IMR-90 (cell line): ENCODE measurements at regions not wholly inside any gene's neighbourhood (a gene's known extent, or its start where the extent isn't known, plus 50 kb on each side); places are given as distances from the start of the nearest gene placed in this dataset.

Experiments used
- ATAC-seq: fragments of 200-7000 bp; cut with Tn5 transposase; 2 replicates; pipeline ENCODE4 v1.9.1; 2020; ENCODE audit warnings: low read depth, mild to moderate bottlenecking, moderate library complexity
- BruUV-seq: library from RNA; stranded (reverse); fragments of 400-500 nt; replicated peaks from 2 replicates; lab custom pipeline; 2021; lab: Mats Ljungman, UMichigan
- CTCF ChIA-PET: fragments of 300-600 bp; formaldehyde crosslinking; extraction: SDS; loops from one replicate; lab custom pipeline; 2021; ENCODE audit warnings: antibody characterized with exemption; lab: Yijun Ruan, JAX
- POLR2A ChIA-PET: fragments of 300-600 bp; sonication (Branson Sonifier 250); formaldehyde crosslinking; loops from one replicate; lab custom pipeline; 2022; ENCODE audit warnings: antibody characterized with exemption; ENCODE audit not compliant: unreplicated experiment; lab: Charles Lee
- DNase-seq: peaks from one replicate; pipeline ENCODE4 v3.0.0; 2013
- H2AFZ ChIP-seq: replicated peaks from 2 replicates; pipeline ENCODE3; 2013; ENCODE audit warnings: low read length, mild to moderate bottlenecking; ENCODE audit not compliant: poor library complexity
- H2AK5ac ChIP-seq: 2 replicates; pipeline ENCODE4 v1.6.1; 2013; ENCODE audit warnings: low read depth, low read length, inconsistent platforms
- H2AK9ac ChIP-seq: replicated peaks from 2 replicates; pipeline ENCODE3; 2013; ENCODE audit warnings: mild to moderate bottlenecking, low read depth, low read length, moderate library complexity; ENCODE audit not compliant: poor library complexity
- H2BK120ac ChIP-seq: 2 replicates; pipeline ENCODE4 v1.6.1; 2013; ENCODE audit warnings: low read depth, low read length, inconsistent platforms
- H2BK15ac ChIP-seq: 3 replicates; pipeline ENCODE4 v1.6.1; 2013; ENCODE audit warnings: low read depth, low read length, inconsistent platforms
- H2BK20ac ChIP-seq: 2 replicates; pipeline ENCODE4 v1.6.1; 2013; ENCODE audit warnings: low read depth, mild to moderate bottlenecking, inconsistent platforms, low read length, moderate library complexity
- H2BK5ac ChIP-seq: 2 replicates; pipeline ENCODE4 v1.6.1; 2013; ENCODE audit warnings: mild to moderate bottlenecking, low read depth, low read length, inconsistent platforms; ENCODE audit not compliant: poor library complexity, severe bottlenecking
- H3K14ac ChIP-seq: replicated peaks from 2 replicates; pipeline ENCODE4 v1.6.1; 2013; ENCODE audit warnings: low read depth, low read length, inconsistent platforms
- H3K18ac ChIP-seq: 2 replicates; pipeline ENCODE4 v1.6.1; 2013; ENCODE audit warnings: low read depth, low read length, control low read depth
- H3K23ac ChIP-seq: 2 replicates; pipeline ENCODE4 v1.6.1; 2013; ENCODE audit warnings: low read depth, low read length, inconsistent platforms
- H3K27ac ChIP-seq: 2 replicates; pipeline ENCODE4 v1.5.1; 2013; ENCODE audit warnings: mild to moderate bottlenecking, control low read depth, low read length; ENCODE audit not compliant: insufficient read depth
- H3K27me3 ChIP-seq: 2 replicates; pipeline ENCODE4 v1.6.1; 2013; ENCODE audit warnings: low read length; ENCODE audit not compliant: control insufficient read depth, insufficient read depth
- H3K36me3 ChIP-seq: 2 replicates; pipeline ENCODE4 v1.6.1; 2013; ENCODE audit warnings: low read length, mixed read lengths; ENCODE audit not compliant: control insufficient read depth, insufficient read depth
- H3K4ac ChIP-seq: 2 replicates; pipeline ENCODE4 v1.6.1; 2013; ENCODE audit warnings: low read depth, low read length, inconsistent platforms
- H3K4me1 ChIP-seq: 2 replicates; pipeline ENCODE4 v1.6.1; 2013; ENCODE audit warnings: low read length, mixed read lengths; ENCODE audit not compliant: control insufficient read depth, insufficient read depth
- H3K4me2 ChIP-seq: 2 replicates; pipeline ENCODE4 v1.6.1; 2013; ENCODE audit warnings: low read depth, mild to moderate bottlenecking, control low read depth, low read length, moderate library complexity
- H3K4me3 ChIP-seq: 2 replicates; pipeline ENCODE4 v1.5.1; 2013; ENCODE audit warnings: low read depth, mild to moderate bottlenecking, control low read depth, low read length, moderate library complexity; ENCODE audit not compliant: insufficient read depth
- H3K56ac ChIP-seq: 2 replicates; pipeline ENCODE4 v1.6.1; 2013; ENCODE audit warnings: low read length, inconsistent platforms; ENCODE audit not compliant: insufficient read depth; ENCODE audit errors: extremely low read depth
- H3K79me1 ChIP-seq, 2 experiments: 2 replicates each; pipeline ENCODE4 v1.6.1; 2013; ENCODE audit warnings: low read length in 2 of 2, inconsistent platforms in 1 of 2, low read depth in 1 of 2
- H3K9ac ChIP-seq: 2 replicates; pipeline ENCODE4 v1.6.1; 2013; ENCODE audit warnings: low read depth, low read length, control low read depth
- H3K9me1 ChIP-seq: 2 replicates; pipeline ENCODE4 v1.6.1; 2013; ENCODE audit warnings: low read length, inconsistent platforms; ENCODE audit not compliant: insufficient read depth
- H3K9me3 ChIP-seq: 2 replicates; pipeline ENCODE4 v1.6.1; 2013; ENCODE audit warnings: low read length; ENCODE audit not compliant: control insufficient read depth, insufficient read depth
- H4K20me1 ChIP-seq: 2 replicates; pipeline ENCODE4 v1.6.1; 2013; ENCODE audit warnings: low read length, inconsistent platforms; ENCODE audit not compliant: insufficient read depth
- H4K5ac ChIP-seq: 2 replicates; pipeline ENCODE4 v1.6.1; 2013; ENCODE audit warnings: mild to moderate bottlenecking, low read depth, low read length, control low read depth
- H4K8ac ChIP-seq, 2 experiments: 2 replicates each; pipeline ENCODE4 v1.6.1; 2013; ENCODE audit warnings: low read depth in 2 of 2, low read length in 2 of 2, control low read depth in 1 of 2, inconsistent platforms in 1 of 2
- H4K91ac ChIP-seq: 2 replicates; pipeline ENCODE4 v1.6.1; 2013; ENCODE audit warnings: low read depth, low read length, inconsistent platforms; ENCODE audit not compliant: insufficient read depth
- BHLHE40 ChIP-seq: fragments of 150-350 bp; IDR thresholded peaks from 2 replicates; pipeline ENCODE4 v1.6.1; 2016; ENCODE audit warnings: mild to moderate bottlenecking, low read depth, low read length
- CEBPB ChIP-seq: IDR thresholded peaks from 2 replicates; pipeline ENCODE4 v1.6.1; 2012; ENCODE audit warnings: low read depth, low read length, improper control_type of control experiment
- CHD1 ChIP-seq: IDR thresholded peaks from 2 replicates; pipeline ENCODE4 v1.6.1; 2012; ENCODE audit warnings: low read depth, low read length, improper control_type of control experiment
- CTCF ChIP-seq: conservative IDR thresholded peaks from 2 replicates; pipeline ENCODE4 v1.5.1; 2012; ENCODE audit warnings: mild to moderate bottlenecking, low read depth, low read length, improper control_type of control experiment
- ELK1 ChIP-seq: fragments of 150-350 bp; IDR thresholded peaks from 2 replicates; pipeline ENCODE4 v1.6.1; 2016; ENCODE audit warnings: low read depth, mild to moderate bottlenecking, low read length, moderate library complexity, borderline replicate concordance
- FOS ChIP-seq: fragments of 150-350 bp; IDR thresholded peaks from 2 replicates; pipeline ENCODE4 v1.6.1; 2016; ENCODE audit warnings: low read depth, low read length
- MAFK ChIP-seq: IDR thresholded peaks from 2 replicates; pipeline ENCODE4 v1.6.1; 2012; ENCODE audit warnings: low read depth, low read length, improper control_type of control experiment
- MAZ ChIP-seq: IDR thresholded peaks from 2 replicates; pipeline ENCODE4 v1.6.1; 2012; ENCODE audit warnings: low read depth, mild to moderate bottlenecking, low read length, improper control_type of control experiment, moderate library complexity, borderline replicate concordance
- MXI1 ChIP-seq: IDR thresholded peaks from 2 replicates; pipeline ENCODE4 v1.6.1; 2012; ENCODE audit warnings: low read depth, mild to moderate bottlenecking, low read length, moderate library complexity, borderline replicate concordance
- NFE2L2 ChIP-seq: fragments of 150-350 bp; IDR thresholded peaks from 2 replicates; pipeline ENCODE4 v1.6.1; 2016; ENCODE audit warnings: low read depth, mild to moderate bottlenecking, low read length
- POLR2A ChIP-seq: IDR thresholded peaks from 2 replicates; pipeline ENCODE4 v1.6.1; 2012; ENCODE audit warnings: mild to moderate bottlenecking, low read depth, low read length
- RAD21 ChIP-seq: IDR thresholded peaks from 2 replicates; pipeline ENCODE4 v1.6.1; 2012; ENCODE audit warnings: low read length, improper control_type of control experiment
- RCOR1 ChIP-seq: IDR thresholded peaks from 2 replicates; pipeline ENCODE4 v1.6.1; 2012; ENCODE audit warnings: mild to moderate bottlenecking, low read length, improper control_type of control experiment; ENCODE audit not compliant: insufficient replicate concordance
- RFX5 ChIP-seq: IDR thresholded peaks from 2 replicates; pipeline ENCODE4 v1.8.0; 2012; ENCODE audit warnings: low read depth, mild to moderate bottlenecking, low read length, moderate library complexity
- SMC3 ChIP-seq: fragments of 150-350 bp; IDR thresholded peaks from 2 replicates; pipeline ENCODE4 v1.6.1; 2016; ENCODE audit warnings: low read depth, mild to moderate bottlenecking, antibody characterized with exemption, low read length, moderate library complexity
- USF2 ChIP-seq: fragments of 150-350 bp; IDR thresholded peaks from 2 replicates; pipeline ENCODE4 v1.6.1; 2017; ENCODE audit warnings: mild to moderate bottlenecking, antibody characterized with exemption, low read length, low read depth
- WGBS, 2 experiments: methylation state at CpG; one replicate each; pipeline versions ENCODE4 v1.1.5 to v1.1.7; 2013; ENCODE audit warnings: missing lambda C conversion rate in 2 of 2; ENCODE audit not compliant: insufficient read length in 1 of 2; ENCODE audit errors: extremely low coverage in 2 of 2; 5-methylcytosine and 5-hydroxymethylcytosine counted together
- dilution Hi-C: fragments of 300-500 bp; cut with HindIII; formaldehyde crosslinking; loops from one replicate; pipeline ENCODE4 v1.14.3; 2018; ENCODE audit warnings: low sequenced_read_pairs; ENCODE audit not compliant: unreplicated experiment
- in situ Hi-C: fragments of 300-500 bp; cut with MboI; formaldehyde crosslinking; loops from 3 replicates; pipeline ENCODE4 v1.14.3; 2019; ENCODE audit warnings: low sequenced_read_pairs, inconsistent platforms, mixed read lengths
- intact Hi-C: fragments of 100-400 bp; cut with micrococcal nuclease; formaldehyde crosslinking; loops from 2 replicates; pipeline ENCODE4 v1.10.0; 2022

- no peak overlapping the region for H4K5ac ChIP-seq
- no peak overlapping the region for H2BK5ac ChIP-seq
- H3K9me1 ChIP-seq, result no peaks in the 10 kb centered on the region
- no peaks in the 10 kb centered on the region for H3K9me3 ChIP-seq
- no TSS peak for BruUV-seq
- no peak overlapping the region for H2AFZ ChIP-seq
- no peak overlapping the region for H3K56ac ChIP-seq
- WGBS, 2 experiments, result 0% methylated on average over 1 of the region's 4 CpGs; no CpG with 5 or more reads in 1 of the 2 experiments
- no peak overlapping the region for H3K14ac ChIP-seq
- no peak overlapping the region for H3K18ac ChIP-seq
- no peak overlapping the region for H2BK15ac ChIP-seq
- H3K4me1 ChIP-seq, result no peaks in the 10 kb centered on the region
- intact Hi-C loops, result no loop called here
- ChIA-PET POLR2A (no interaction called here), CTCF (no interaction called here)
- H2BK20ac ChIP-seq, result no peak overlapping the region
- no peak overlapping the region for H2AK5ac ChIP-seq
- H2BK120ac ChIP-seq, result no peak overlapping the region
- H4K20me1 ChIP-seq, result no peaks in the 10 kb centered on the region
- no peaks in the 10 kb centered on the region; the same call in 1 of the 2 replicates for H3K27me3 ChIP-seq
- no peak overlapping the region for H2AK9ac ChIP-seq
- no peak overlapping the region for H3K4ac ChIP-seq
- no peak for DNase-seq
- no peak overlapping the region for H4K91ac ChIP-seq
- H3K4me2 ChIP-seq, result no peak overlapping the region
- H4K8ac ChIP-seq, result no peak overlapping the region
- H3K27ac ChIP-seq, result no peak overlapping the region
- in situ Hi-C loops, result no loop called here
- TF ChIP-seq MAFK (no peak), FOS (no peak), USF2 (no peak), CEBPB (no peak), SMC3 (no peak), CHD1 (no peak), RAD21 (no peak), MXI1 (no peak), RCOR1 (no peak), CTCF (no peak), NFE2L2 (no peak), MAZ (no peak), ELK1 (no peak), BHLHE40 (no peak), POLR2A (no peak), RFX5 (no peak)
- no peak overlapping the region for H3K23ac ChIP-seq
- dilution Hi-C loops, result no loop called here
- no peaks in the 10 kb centered on the region for H3K36me3 ChIP-seq
- no peak overlapping the region for H3K4me3 ChIP-seq
- ATAC-seq, result no peak
- no peak overlapping the region for H3K9ac ChIP-seq
- H3K79me1 ChIP-seq, result no peaks in the 10 kb centered on the region
Observed at GRCh38 chr1:37404711-37405110, 69.7 kb upstream of the ZC3H12A start.
